Calu3 (cell line): ENCODE measurements at regions not wholly inside any gene's neighbourhood (a gene's known extent, or its start where the extent isn't known, plus 50 kb on each side); places are given as distances from the start of the nearest gene placed in this dataset.
"Not testable (repeated sequence)": the region's sequence is repeated elsewhere in the genome, so short reads cannot be mapped to it uniquely, and the experiment has no call there.

Experiments
- BruUV-seq: library from RNA; stranded (reverse); fragments of 400-500 nt; replicated peaks from 2 replicates; lab custom pipeline; 2021; lab: Mats Ljungman, UMichigan
- CTCF ChIA-PET: fragments of 300-600 bp; sonication (Branson Sonifier 250); formaldehyde crosslinking; loops from one replicate; lab custom pipeline; 2022; ENCODE audit warnings: antibody characterized with exemption; lab: Charles Lee
- DNase-seq: peaks from one replicate; pipeline ENCODE4 v3.0.0; 2022
- H3K27ac Mint-ChIP-seq: one replicate; pipeline ENCODE4 v1.8.0; 2022; ENCODE audit warnings: mixed read lengths; ENCODE audit not compliant: unreplicated experiment
- H3K27me3 Mint-ChIP-seq: one replicate; pipeline ENCODE4 v1.8.0; 2022; ENCODE audit warnings: mixed read lengths; ENCODE audit not compliant: unreplicated experiment
- H3K36me3 Mint-ChIP-seq: one replicate; pipeline ENCODE4 v1.8.0; 2022; ENCODE audit warnings: mild to moderate bottlenecking, moderate library complexity, mixed read lengths; ENCODE audit not compliant: insufficient read depth, unreplicated experiment
- H3K4me1 Mint-ChIP-seq: one replicate; pipeline ENCODE4 v1.8.0; 2022; ENCODE audit warnings: mild to moderate bottlenecking, low read depth, mixed read lengths; ENCODE audit not compliant: unreplicated experiment
- H3K4me3 Mint-ChIP-seq: one replicate; pipeline ENCODE4 v1.8.0; 2022; ENCODE audit warnings: mild to moderate bottlenecking, low read depth, moderate library complexity, mixed read lengths; ENCODE audit not compliant: unreplicated experiment
- H3K9me3 Mint-ChIP-seq: one replicate; pipeline ENCODE4 v1.8.0; 2022; ENCODE audit warnings: low read depth, mixed read lengths; ENCODE audit not compliant: unreplicated experiment
- CTCF ChIP-seq: fragments of 200-600 bp; IDR thresholded peaks from one replicate; pipeline ENCODE4 v1.8.0; 2022; ENCODE audit warnings: antibody characterized with exemption; ENCODE audit not compliant: unreplicated experiment
- intact Hi-C: fragments of 100-400 bp; cut with micrococcal nuclease; formaldehyde crosslinking; loops from one replicate; pipeline ENCODE4 v1.10.0; 2022; ENCODE audit not compliant: unreplicated experiment

- Mint-ChIP-seq H3K27me3 (no peaks in the 10 kb centered on the region), H3K9me3 (no peaks in the 10 kb centered on the region), H3K36me3 (no peaks in the 10 kb centered on the region), H3K4me3 (no peak overlapping the region), H3K27ac (no peak overlapping the region), H3K4me1 (no peaks in the 10 kb centered on the region)
- no TSS peak for BruUV-seq
- no peak for TF ChIP-seq CTCF
- intact Hi-C loops = no loop called here
- DNase-seq = no peak
- CTCF ChIA-PET = no interaction called here
These were observed 54.7 kb upstream of the ARHGEF7 start for GRCh38 chr13:111060237-111060919.

- H3K27me3 Mint-ChIP-seq = no peaks in the 10 kb centered on the region
- no peak for TF ChIP-seq CTCF
- H3K4me3 Mint-ChIP-seq = no peak overlapping the region
- intact Hi-C loops = loop anchor here (10.0 kb wide), 1 partner anchor 144 kb away; the partner anchor contains the start of gene ANKRD10
- no peak overlapping the region for H3K27ac Mint-ChIP-seq
- no peaks in the 10 kb centered on the region for H3K9me3 Mint-ChIP-seq
- CTCF ChIA-PET = no interaction called here
- no peaks in the 10 kb centered on the region for H3K36me3 Mint-ChIP-seq
- no peak for DNase-seq
- BruUV-seq = no TSS peak
- no peaks in the 10 kb centered on the region for H3K4me1 Mint-ChIP-seq
These were observed 56.2 kb upstream of the ARHGEF7 start for GRCh38 chr13:111058796-111059506.

GRCh38 chr13:111058339-111058738 lies 56.8 kb upstream of the ARHGEF7 start:
- DNase-seq, H3K27me3 Mint-ChIP-seq, H3K4me3 Mint-ChIP-seq, H3K9me3 Mint-ChIP-seq, CTCF ChIA-PET, H3K27ac Mint-ChIP-seq, H3K4me1 Mint-ChIP-seq, H3K36me3 Mint-ChIP-seq, BruUV-seq: not testable (repeated sequence)
- intact Hi-C loops = loop anchor here (10.0 kb wide), 1 partner anchor 144 kb away; the partner anchor contains the start of gene ANKRD10

GRCh38 chr13:111051726-111052232 lies 63.3 kb upstream of the ARHGEF7 start:
- H3K27ac Mint-ChIP-seq = not testable (repeated sequence)

GRCh38 chr13:111051041-111051725 lies 63.9 kb upstream of the ARHGEF7 start:
- intact Hi-C loops = loop anchor here (2.0 to 10.0 kb wide), 2 partner anchors 106 to 136 kb away; partner anchors contain the start of gene ANKRD10
- Mint-ChIP-seq H3K36me3 (no peaks in the 10 kb centered on the region), H3K4me3 (no peak overlapping the region), H3K27ac (no peak overlapping the region), H3K9me3 (no peaks in the 10 kb centered on the region), H3K4me1 (no peaks in the 10 kb centered on the region), H3K27me3 (no peaks in the 10 kb centered on the region)
- CTCF ChIA-PET = no interaction called here
- no peak for DNase-seq
- no TSS peak for BruUV-seq
- TF ChIP-seq CTCF = no peak

More at GRCh38 chr13:111051726-111052232, 63.3 kb upstream of the ARHGEF7 start:
- BruUV-seq, H3K9me3 Mint-ChIP-seq, H3K36me3 Mint-ChIP-seq, H3K4me1 Mint-ChIP-seq, H3K27me3 Mint-ChIP-seq, H3K4me3 Mint-ChIP-seq, CTCF ChIA-PET, DNase-seq: not testable (repeated sequence)
- intact Hi-C loops = loop anchor here (2.0 to 10.0 kb wide), 2 partner anchors 107 to 137 kb away; partner anchors contain the start of gene ANKRD10
